HCT116 (cell line): ENCODE measurements at regions not wholly inside any gene's neighbourhood (a gene's known extent, or its start where the extent isn't known, plus 50 kb on each side); places are given as distances from the start of the nearest gene placed in this dataset.

Source experiments
- ATAC-seq: fragments of 200-7000 bp; cut with Tn5 transposase; 2 replicates; pipeline ENCODE4 v1.9.1; 2020; ENCODE audit warnings: mild to moderate bottlenecking, moderate library complexity
- BruUV-seq: library from RNA; stranded (reverse); fragments of 400-500 nt; replicated peaks from 2 replicates; lab custom pipeline; 2021; lab: Mats Ljungman, UMichigan
- CTCF ChIA-PET: fragments of 300-600 bp; sonication (Branson Sonifier 250); formaldehyde crosslinking; loops from one replicate; lab custom pipeline; 2021; ENCODE audit warnings: antibody characterized with exemption; lab: Charles Lee
- POLR2A ChIA-PET: fragments of 300-600, 350-600 bp; sonication (Branson Sonifier 250); formaldehyde crosslinking; loops from one replicate; lab custom pipeline; 2021; ENCODE audit warnings: antibody characterized with exemption; lab: Charles Lee
- RAD21 ChIA-PET, 2 experiments: fragments of 300-600 bp; sonication (Branson Sonifier 250); formaldehyde crosslinking; loops; one replicate each; lab custom pipeline; 2023; ENCODE audit warnings: low total read pairs in 2 of 2; ENCODE audit not compliant: uncharacterized antibody in 2 of 2, unreplicated experiment in 2 of 2, low non-redundant PET in 1 of 2; lab: Charles Lee
- DNase-seq: peaks from one replicate; pipeline ENCODE4 v3.0.0-alpha.2; 2010; ENCODE audit warnings: low read depth, low spot score
- H2AFZ ChIP-seq: fragments of 200-600 bp; shearing (Covaris generic), sonication (generic); 2 replicates; pipeline ENCODE4 v1.6.1; 2017; ENCODE audit warnings: low read depth, mixed run types, mixed read lengths, antibody characterized with exemption, low read length; ENCODE audit not compliant: poor library complexity, severe bottlenecking
- H3K27ac ChIP-seq: 2 replicates; pipeline ENCODE4 v1.5.1; 2012; ENCODE audit warnings: low read depth, low read length
- H3K27me3 ChIP-seq: fragments of 200-600 bp; sonication (generic); 2 replicates; pipeline ENCODE4 v1.6.1; 2016; ENCODE audit warnings: mixed run types, low read length, mixed read lengths; ENCODE audit not compliant: insufficient read depth
- H3K36me3 ChIP-seq, 2 experiments: fragments of 200-500 bp in 1 of 2; fragments of 200-600 bp in 1 of 2; sonication (Bioruptor generic) in 1 of 2; sonication (generic) in 1 of 2; 2 replicates each; pipeline versions ENCODE4 v1.5.1 to v1.6.1; 2014 to 2016; ENCODE audit warnings: low read length in 2 of 2, inconsistent platforms in 1 of 2, mixed read lengths in 1 of 2, mixed run types in 1 of 2; ENCODE audit not compliant: insufficient read depth in 2 of 2, control insufficient read depth in 1 of 2
- H3K4me1 ChIP-seq, 2 experiments: fragments of 200-600 bp in 1 of 2; sonication (generic) in 1 of 2; 2 replicates each; pipeline versions ENCODE4 v1.5.1 to v1.6.1; 2012 to 2017; ENCODE audit warnings: low read length in 2 of 2, inconsistent platforms in 1 of 2, mild to moderate bottlenecking in 1 of 2, mixed read lengths in 1 of 2, mixed run types in 1 of 2, moderate library complexity in 1 of 2; ENCODE audit not compliant: insufficient read depth in 2 of 2, control insufficient read depth in 1 of 2
- H3K4me2 ChIP-seq: fragments of 200-600 bp; sonication (generic); 2 replicates; pipeline ENCODE4 v1.6.1; 2017; ENCODE audit warnings: mixed run types, low read length, mixed read lengths
- H3K4me3 ChIP-seq, 2 experiments: fragments of 200-600 bp in 1 of 2; sonication (generic) in 1 of 2; replicated peaks in 1 of 2; 2 replicates each; pipeline ENCODE4 v1.5.1; 2011 to 2016; ENCODE audit warnings: low read length in 2 of 2, control low read depth in 1 of 2, low read depth in 1 of 2, mild to moderate bottlenecking in 1 of 2, mixed read lengths in 1 of 2, mixed run types in 1 of 2
- H3K79me2 ChIP-seq: fragments of 200-600 bp; sonication (generic); 2 replicates; pipeline ENCODE4 v1.6.1; 2017; ENCODE audit warnings: mild to moderate bottlenecking, mixed run types, low read length, moderate library complexity, mixed read lengths; ENCODE audit not compliant: insufficient read depth
- H3K9ac ChIP-seq: fragments of 200-600 bp; sonication (generic); 2 replicates; pipeline ENCODE4 v1.6.1; 2016; ENCODE audit warnings: low read length, mixed read lengths
- H3K9me2 ChIP-seq: fragments of 200-600 bp; sonication (generic), shearing (Covaris generic); 2 replicates; pipeline ENCODE4 v1.6.1; 2017; ENCODE audit warnings: mixed run types, mild to moderate bottlenecking, moderate library complexity; ENCODE audit not compliant: insufficient read depth
- H3K9me3 ChIP-seq, 2 experiments: fragments of 200-500 bp in 1 of 2; fragments of 200-600 bp in 1 of 2; sonication (Bioruptor generic) in 1 of 2; sonication (generic) in 1 of 2; 2 replicates each; pipeline ENCODE4 v1.6.1; 2014 to 2017; ENCODE audit warnings: low read length in 2 of 2, mixed read lengths in 2 of 2, inconsistent platforms in 1 of 2, low read depth in 1 of 2, mild to moderate bottlenecking in 1 of 2, mixed run types in 1 of 2, moderate library complexity in 1 of 2; ENCODE audit not compliant: control insufficient read depth in 1 of 2, insufficient read depth in 1 of 2
- H4K20me1 ChIP-seq: fragments of 200-600 bp; sonication (generic), shearing (Covaris generic); 2 replicates; pipeline ENCODE4 v1.6.1; 2017; ENCODE audit warnings: mixed run types, mild to moderate bottlenecking, moderate library complexity; ENCODE audit not compliant: insufficient read depth
- CEBPB ChIP-seq: IDR thresholded peaks from 2 replicates; pipeline ENCODE4 v1.6.1; 2012; ENCODE audit warnings: low read depth
- ELF1 ChIP-seq: IDR thresholded peaks from 2 replicates; pipeline ENCODE4 v1.6.1; 2012; ENCODE audit warnings: low read depth, borderline replicate concordance
- EZH2 ChIP-seq: fragments of 200-600 bp; sonication (generic); IDR thresholded peaks from 2 replicates; pipeline ENCODE4 v1.6.1; 2017; ENCODE audit warnings: antibody characterized with exemption, mixed run types
- EZH2phosphoT487 ChIP-seq: fragments of 200-600 bp; IDR thresholded peaks from 2 replicates; pipeline ENCODE4 v1.6.1; 2018; ENCODE audit warnings: antibody characterized with exemption, borderline replicate concordance
- FOSL1 ChIP-seq: IDR thresholded peaks from 2 replicates; pipeline ENCODE4 v1.6.1; 2012; ENCODE audit warnings: low read depth
- POLR2A ChIP-seq: IDR thresholded peaks from 2 replicates; pipeline ENCODE4 v1.7.0; 2011; ENCODE audit warnings: borderline replicate concordance; ENCODE audit not compliant: insufficient read depth, insufficient read length; ENCODE audit errors: extremely low read depth
- POLR2AphosphoS5 ChIP-seq: IDR thresholded peaks from 2 replicates; pipeline ENCODE4 v1.6.1; 2011; ENCODE audit warnings: mild to moderate bottlenecking, low read depth, low read length, moderate library complexity
- RAD21 ChIP-seq: IDR thresholded peaks from 2 replicates; pipeline ENCODE4 v1.6.1; 2012; ENCODE audit warnings: low read depth, mild to moderate bottlenecking
- SIN3A ChIP-seq: IDR thresholded peaks from 2 replicates; pipeline ENCODE4 v1.6.1; 2012; ENCODE audit warnings: low read depth
- SP1 ChIP-seq: IDR thresholded peaks from 2 replicates; pipeline ENCODE4 v1.6.1; 2012; ENCODE audit warnings: low read depth
- SRF ChIP-seq: IDR thresholded peaks from 2 replicates; pipeline ENCODE4 v1.6.1; 2012; ENCODE audit warnings: low read depth
- TCF7L2 ChIP-seq: IDR thresholded peaks from 2 replicates; pipeline ENCODE4 v1.7.0; 2011; ENCODE audit warnings: borderline replicate concordance, inconsistent platforms; ENCODE audit not compliant: insufficient read depth, insufficient read length; ENCODE audit errors: extremely low read depth
- YY1 ChIP-seq: IDR thresholded peaks from 2 replicates; pipeline ENCODE4 v1.6.1; 2011; ENCODE audit warnings: low read length, low read depth, moderate library complexity, mild to moderate bottlenecking; ENCODE audit not compliant: insufficient replicate concordance; ENCODE audit errors: extremely low read depth
- ZFX ChIP-seq: fragments of 450-650 bp; IDR thresholded peaks from 2 replicates; pipeline ENCODE4 v1.6.1; 2017
- ZNF274 ChIP-seq: fragments of 200-500 bp; sonication (Bioruptor generic); IDR thresholded peaks from 2 replicates; pipeline ENCODE4 v1.6.1; 2014; ENCODE audit warnings: mild to moderate bottlenecking, low read depth, low read length, inconsistent platforms
- intact Hi-C: fragments of 100-400 bp; cut with micrococcal nuclease; formaldehyde crosslinking; loops from 2 replicates; pipeline ENCODE4 v1.10.0; 2022
- TF ChIP-seq, protein P1 (sequence below): IDR thresholded peaks from 2 replicates; pipeline ENCODE4 v1.6.1; 2011; ENCODE audit warnings: mild to moderate bottlenecking, low read length, moderate library complexity; ENCODE audit not compliant: insufficient replicate concordance; ENCODE audit errors: extremely low read depth
- TF ChIP-seq, protein P2 (sequence below), 3 experiments: fragments of 200-600 bp in 1 of 3; sonication (generic) in 1 of 3; IDR thresholded peaks in 2 of 3; conservative IDR thresholded peaks in 1 of 3; 2 replicates each; pipeline ENCODE4 v1.5.1; 2012 to 2017; ENCODE audit warnings: low read depth in 2 of 3, low read length in 2 of 3, antibody characterized with exemption in 1 of 3, borderline replicate concordance in 1 of 3, control low read depth in 1 of 3, mild to moderate bottlenecking in 1 of 3, mixed read lengths in 1 of 3, mixed run types in 1 of 3, moderate library complexity in 1 of 3; ENCODE audit not compliant: insufficient read depth in 1 of 3
- TF ChIP-seq, protein P3 (sequence below): IDR thresholded peaks from 2 replicates; pipeline ENCODE4 v1.6.1; 2012

DNA sequence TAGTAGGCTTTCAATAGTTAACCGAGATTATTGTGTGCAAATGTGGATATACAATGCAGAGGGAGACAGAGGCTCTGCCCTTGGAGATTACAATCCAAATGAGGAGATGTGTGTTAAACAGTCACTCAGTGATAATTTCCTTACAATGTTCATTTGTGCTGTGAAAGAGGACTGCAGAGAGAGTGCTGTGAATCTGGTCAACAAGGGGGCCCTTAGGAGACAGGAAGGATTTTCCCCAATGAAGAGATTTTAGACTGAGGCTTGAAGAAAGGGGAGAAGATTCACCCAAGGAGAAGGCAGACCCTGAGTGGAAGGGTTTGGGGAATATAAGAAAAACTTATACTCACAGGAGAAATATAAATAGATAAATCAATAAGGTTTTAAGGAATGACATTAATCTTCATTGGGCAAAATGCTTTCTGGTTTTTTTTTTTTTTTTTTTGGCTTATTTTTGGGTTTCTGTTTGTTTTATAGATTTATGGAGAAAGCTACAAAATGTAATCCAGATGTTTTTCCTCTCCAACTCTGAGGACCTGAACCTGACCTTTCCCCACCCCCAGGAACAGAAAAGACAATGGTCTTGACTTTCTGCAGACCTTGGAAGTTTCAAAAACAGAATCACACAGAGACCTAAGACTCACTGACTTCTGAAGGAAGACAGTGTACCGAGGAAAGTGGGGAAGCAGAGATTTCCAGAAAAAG is 151.3 kb upstream of the SERPINE2 start:
- Histone ChIP-seq H3K4me3 (no peak overlapping the region), H3K27ac (no peak overlapping the region), H2AFZ (no peak overlapping the region), H3K79me2 (no peaks in the 10 kb centered on the region), H3K4me2 (no peak overlapping the region), H3K36me3 (no peaks in the 10 kb centered on the region; a peak in 1 of 4 replicates), H3K9me2 (no peaks in the 10 kb centered on the region), H4K20me1 (no peaks in the 10 kb centered on the region), H3K9ac (no peak overlapping the region), H3K4me1 (no peaks in the 10 kb centered on the region), H3K9me3 (no peaks in the 10 kb centered on the region), H3K27me3 (no peaks in the 10 kb centered on the region)
- POLR2A ChIA-PET, result no interaction called here
- DNase-seq (no peak), ATAC-seq (no peak)
- intact Hi-C loops, result no loop called here
- CTCF ChIA-PET, result no interaction called here
- no peak for TF ChIP-seq ZNF274
- TF ChIP-seq FOSL1, result no peak
- no peak for TF ChIP-seq SRF
- no peak for TF ChIP-seq SIN3A
- no peak for TF ChIP-seq YY1
- no peak for TF ChIP-seq EZH2
- TF ChIP-seq, protein P1, sequence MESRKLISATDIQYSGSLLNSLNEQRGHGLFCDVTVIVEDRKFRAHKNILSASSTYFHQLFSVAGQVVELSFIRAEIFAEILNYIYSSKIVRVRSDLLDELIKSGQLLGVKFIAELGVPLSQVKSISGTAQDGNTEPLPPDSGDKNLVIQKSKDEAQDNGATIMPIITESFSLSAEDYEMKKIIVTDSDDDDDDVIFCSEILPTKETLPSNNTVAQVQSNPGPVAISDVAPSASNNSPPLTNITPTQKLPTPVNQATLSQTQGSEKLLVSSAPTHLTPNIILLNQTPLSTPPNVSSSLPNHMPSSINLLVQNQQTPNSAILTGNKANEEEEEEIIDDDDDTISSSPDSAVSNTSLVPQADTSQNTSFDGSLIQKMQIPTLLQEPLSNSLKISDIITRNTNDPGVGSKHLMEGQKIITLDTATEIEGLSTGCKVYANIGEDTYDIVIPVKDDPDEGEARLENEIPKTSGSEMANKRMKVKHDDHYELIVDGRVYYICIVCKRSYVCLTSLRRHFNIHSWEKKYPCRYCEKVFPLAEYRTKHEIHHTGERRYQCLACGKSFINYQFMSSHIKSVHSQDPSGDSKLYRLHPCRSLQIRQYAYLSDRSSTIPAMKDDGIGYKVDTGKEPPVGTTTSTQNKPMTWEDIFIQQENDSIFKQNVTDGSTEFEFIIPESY, result no peak
- TF ChIP-seq EZH2phosphoT487, result no peak
- TF ChIP-seq ELF1, result no peak
- no peak for TF ChIP-seq POLR2A
- no peak for TF ChIP-seq CEBPB
- no peak for TF ChIP-seq TCF7L2
- TF ChIP-seq, protein P2, sequence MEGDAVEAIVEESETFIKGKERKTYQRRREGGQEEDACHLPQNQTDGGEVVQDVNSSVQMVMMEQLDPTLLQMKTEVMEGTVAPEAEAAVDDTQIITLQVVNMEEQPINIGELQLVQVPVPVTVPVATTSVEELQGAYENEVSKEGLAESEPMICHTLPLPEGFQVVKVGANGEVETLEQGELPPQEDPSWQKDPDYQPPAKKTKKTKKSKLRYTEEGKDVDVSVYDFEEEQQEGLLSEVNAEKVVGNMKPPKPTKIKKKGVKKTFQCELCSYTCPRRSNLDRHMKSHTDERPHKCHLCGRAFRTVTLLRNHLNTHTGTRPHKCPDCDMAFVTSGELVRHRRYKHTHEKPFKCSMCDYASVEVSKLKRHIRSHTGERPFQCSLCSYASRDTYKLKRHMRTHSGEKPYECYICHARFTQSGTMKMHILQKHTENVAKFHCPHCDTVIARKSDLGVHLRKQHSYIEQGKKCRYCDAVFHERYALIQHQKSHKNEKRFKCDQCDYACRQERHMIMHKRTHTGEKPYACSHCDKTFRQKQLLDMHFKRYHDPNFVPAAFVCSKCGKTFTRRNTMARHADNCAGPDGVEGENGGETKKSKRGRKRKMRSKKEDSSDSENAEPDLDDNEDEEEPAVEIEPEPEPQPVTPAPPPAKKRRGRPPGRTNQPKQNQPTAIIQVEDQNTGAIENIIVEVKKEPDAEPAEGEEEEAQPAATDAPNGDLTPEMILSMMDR (IDR thresholded peaks at IDR 0.05 in 2 of 3, conservative IDR thresholded peaks at IDR 0.05 in 1 of 3; ENCODE audit: borderline replicate concordance in 1 of 3, insufficient read depth in 1 of 3, low read depth in 2 of 3, low read length in 2 of 3), result no peak
- TF ChIP-seq, protein P3, sequence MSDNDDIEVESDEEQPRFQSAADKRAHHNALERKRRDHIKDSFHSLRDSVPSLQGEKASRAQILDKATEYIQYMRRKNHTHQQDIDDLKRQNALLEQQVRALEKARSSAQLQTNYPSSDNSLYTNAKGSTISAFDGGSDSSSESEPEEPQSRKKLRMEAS, result no peak
- no peak for TF ChIP-seq RAD21
- no peak for TF ChIP-seq POLR2AphosphoS5
- no peak for TF ChIP-seq ZFX
- TF ChIP-seq SP1, result no peak
- RAD21 ChIA-PET, result no interaction called here
- BruUV-seq, result no TSS peak
